ENCODE measurements at regions not wholly inside any gene's neighbourhood (a gene's known extent, or its start where the extent isn't known, plus 50 kb on each side); places are given as distances from the start of the nearest gene placed in this dataset.

GRCh38 chr5:93805616-93806379, 64.4 kb upstream of the POU5F2 start:
- DNase-seq (ENCODE audit: unreplicated experiment), result no peak
- H3K4me3 Mint-ChIP-seq (ENCODE audit: unreplicated experiment), result no peak overlapping the region
- no peaks in the 10 kb centered on the region for H3K36me3 Mint-ChIP-seq (ENCODE audit: insufficient read depth, unreplicated experiment)
- H3K9me3 Mint-ChIP-seq (ENCODE audit: unreplicated experiment), result no peaks in the 10 kb centered on the region
- H3K4me1 Mint-ChIP-seq (ENCODE audit: insufficient read depth, unreplicated experiment), result peaks cover 4% of the 10 kb centered on the region
- CTCF ChIA-PET, result interaction anchor here (0.7 to 3.0 kb wide), 7 partner anchors 11 to 713 kb away, joined by 3 to 9 read pairs (median 5); partner anchors contain the start of genes NR2F1 and NR2F1-AS1
- no peak overlapping the region for H3K27ac Mint-ChIP-seq (ENCODE audit: low read depth, unreplicated experiment)
- TF ChIP-seq CTCF (IDR thresholded peaks at IDR 0.05; ENCODE audit: unreplicated experiment), result no peak
- H3K27me3 Mint-ChIP-seq (ENCODE audit: insufficient read depth, unreplicated experiment), result no peaks in the 10 kb centered on the region
- intact Hi-C loops (cut with micrococcal nuclease), result loop anchor here (10.0 kb wide), 1 partner anchor 1881 kb away; no protein-coding TSS in a partner anchor
- BruUV-seq (replicated peaks), result no TSS peak
- POLR2A ChIA-PET, result no interaction called here

- Mint-ChIP-seq H3K4me3 (ENCODE audit: unreplicated experiment) (no peak overlapping the region), H3K9me3 (ENCODE audit: unreplicated experiment) (no peaks in the 10 kb centered on the region), H3K36me3 (ENCODE audit: insufficient read depth, unreplicated experiment) (no peaks in the 10 kb centered on the region), H3K27me3 (ENCODE audit: insufficient read depth, unreplicated experiment) (no peaks in the 10 kb centered on the region), H3K4me1 (ENCODE audit: insufficient read depth, unreplicated experiment) (peaks cover 5% of the 10 kb centered on the region), H3K27ac (ENCODE audit: low read depth, unreplicated experiment) (no peak overlapping the region)
- CTCF ChIA-PET, result interaction anchor here (0.5 to 3.4 kb wide), 48 partner anchors 8 to 1872 kb away, joined by 3 to 50 read pairs (median 4); partner anchors contain the start of genes NR2F1 and NR2F1-AS1
- peak; percentile 69 for DNase-seq (ENCODE audit: unreplicated experiment)
- TF ChIP-seq CTCF (IDR thresholded peaks at IDR 0.05; ENCODE audit: unreplicated experiment), result peak; percentile 80
- no TSS peak for BruUV-seq (replicated peaks)
- intact Hi-C loops (cut with micrococcal nuclease), result loop anchor here (1.0 to 10.0 kb wide), 5 partner anchors 194 to 1876 kb away; partner anchors contain the start of gene NR2F1-AS1
- POLR2A ChIA-PET, result interaction anchor here (1.5 kb wide), 1 partner anchor 218 kb away, joined by 5 read pairs; the partner anchor contains the start of gene NR2F1
Observed at GRCh38 chr5:93800988-93801811, 59.8 kb upstream of the POU5F2 start.

GRCh38 chr5:93794954-93795353, 53.6 kb upstream of the POU5F2 start:
- no peak overlapping the region for H3K4me3 Mint-ChIP-seq (ENCODE audit: unreplicated experiment)
- H3K27ac Mint-ChIP-seq (ENCODE audit: low read depth, unreplicated experiment), result no peak overlapping the region
- H3K9me3 Mint-ChIP-seq (ENCODE audit: unreplicated experiment), result no peaks in the 10 kb centered on the region
- H3K4me1 Mint-ChIP-seq (ENCODE audit: insufficient read depth, unreplicated experiment), result no peaks in the 10 kb centered on the region
- POLR2A ChIA-PET, result interaction anchor here (0.6 kb wide), 1 partner anchor 11 kb away, joined by 3 read pairs; no protein-coding TSS in a partner anchor
- no TSS peak for BruUV-seq (replicated peaks)
- DNase-seq (ENCODE audit: unreplicated experiment), result peak; percentile 27
- H3K36me3 Mint-ChIP-seq (ENCODE audit: insufficient read depth, unreplicated experiment), result peaks cover 9% of the 10 kb centered on the region
- no peaks in the 10 kb centered on the region for H3K27me3 Mint-ChIP-seq (ENCODE audit: insufficient read depth, unreplicated experiment)
- CTCF ChIA-PET, result interaction anchor here (0.5 to 3.2 kb wide), 6 partner anchors 10 to 213 kb away, joined by 3 to 17 read pairs (median 5); no protein-coding TSS in a partner anchor
- intact Hi-C loops (cut with micrococcal nuclease), result loop anchor here (10.0 kb wide), 1 partner anchor 880 kb away; no protein-coding TSS in a partner anchor
- TF ChIP-seq CTCF (IDR thresholded peaks at IDR 0.05; ENCODE audit: unreplicated experiment), result no peak

Data from MCF 10A (cell line).